ENCODE measurements at regions not wholly inside any gene's neighbourhood (a gene's known extent, or its start where the extent isn't known, plus 50 kb on each side); places are given as distances from the start of the nearest gene placed in this dataset.
"Not testable (repeated sequence)": the region's sequence is repeated elsewhere in the genome, so short reads cannot be mapped to it uniquely, and the experiment has no call there.

GRCh38 chr2:71961289-71962027, 186.2 kb downstream of the CYP26B1 start:
- H3K4me3 ChIP-seq (ENCODE audit: low read length) = no peak overlapping the region
- TF ChIP-seq, protein P1, sequence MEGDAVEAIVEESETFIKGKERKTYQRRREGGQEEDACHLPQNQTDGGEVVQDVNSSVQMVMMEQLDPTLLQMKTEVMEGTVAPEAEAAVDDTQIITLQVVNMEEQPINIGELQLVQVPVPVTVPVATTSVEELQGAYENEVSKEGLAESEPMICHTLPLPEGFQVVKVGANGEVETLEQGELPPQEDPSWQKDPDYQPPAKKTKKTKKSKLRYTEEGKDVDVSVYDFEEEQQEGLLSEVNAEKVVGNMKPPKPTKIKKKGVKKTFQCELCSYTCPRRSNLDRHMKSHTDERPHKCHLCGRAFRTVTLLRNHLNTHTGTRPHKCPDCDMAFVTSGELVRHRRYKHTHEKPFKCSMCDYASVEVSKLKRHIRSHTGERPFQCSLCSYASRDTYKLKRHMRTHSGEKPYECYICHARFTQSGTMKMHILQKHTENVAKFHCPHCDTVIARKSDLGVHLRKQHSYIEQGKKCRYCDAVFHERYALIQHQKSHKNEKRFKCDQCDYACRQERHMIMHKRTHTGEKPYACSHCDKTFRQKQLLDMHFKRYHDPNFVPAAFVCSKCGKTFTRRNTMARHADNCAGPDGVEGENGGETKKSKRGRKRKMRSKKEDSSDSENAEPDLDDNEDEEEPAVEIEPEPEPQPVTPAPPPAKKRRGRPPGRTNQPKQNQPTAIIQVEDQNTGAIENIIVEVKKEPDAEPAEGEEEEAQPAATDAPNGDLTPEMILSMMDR (conservative IDR thresholded peaks at IDR 0.05; ENCODE audit: low read depth, low read length) = no peak
- DNase-seq (ENCODE audit: low read depth) = no peak

GRCh38 chr2:71959494-71959893, 188.2 kb downstream of the CYP26B1 start:
- TF ChIP-seq, protein P1 (conservative IDR thresholded peaks at IDR 0.05; ENCODE audit: low read depth, low read length) = no peak

DNA sequence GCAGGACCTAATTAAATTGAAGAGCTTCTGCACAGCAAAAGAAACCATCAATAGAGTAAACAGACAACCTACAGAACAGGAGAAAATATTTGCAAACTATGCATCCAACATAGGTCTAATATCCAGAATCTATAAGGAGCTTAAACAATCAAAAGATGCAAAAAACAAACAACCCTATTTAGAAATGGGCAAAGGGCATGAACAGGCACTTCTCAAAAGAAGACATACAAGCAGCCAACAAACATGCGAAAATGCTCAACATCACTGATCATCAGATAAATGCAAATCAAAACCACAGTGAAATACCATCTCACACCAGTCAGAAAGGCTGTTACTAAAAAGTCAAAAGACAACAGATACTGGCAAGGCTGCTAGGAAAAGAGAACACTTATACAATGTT, 189.2 kb downstream of the CYP26B1 start:
- DNase-seq (ENCODE audit: low read depth); H3K4me3 ChIP-seq (ENCODE audit: low read length): not testable (repeated sequence)

More at GRCh38 chr2:71959494-71959893, 188.2 kb downstream of the CYP26B1 start:
- DNase-seq (ENCODE audit: low read depth) = no peak
- no peak overlapping the region for H3K4me3 ChIP-seq (ENCODE audit: low read length)

GRCh38 chr2:71952572-71953188, 195.0 kb downstream of the CYP26B1 start:
- DNase-seq (ENCODE audit: low read depth) = no peak
- no peak overlapping the region for H3K4me3 ChIP-seq (ENCODE audit: low read length)
- TF ChIP-seq, protein P1 (conservative IDR thresholded peaks at IDR 0.05; ENCODE audit: low read depth, low read length) = no peak

DNA sequence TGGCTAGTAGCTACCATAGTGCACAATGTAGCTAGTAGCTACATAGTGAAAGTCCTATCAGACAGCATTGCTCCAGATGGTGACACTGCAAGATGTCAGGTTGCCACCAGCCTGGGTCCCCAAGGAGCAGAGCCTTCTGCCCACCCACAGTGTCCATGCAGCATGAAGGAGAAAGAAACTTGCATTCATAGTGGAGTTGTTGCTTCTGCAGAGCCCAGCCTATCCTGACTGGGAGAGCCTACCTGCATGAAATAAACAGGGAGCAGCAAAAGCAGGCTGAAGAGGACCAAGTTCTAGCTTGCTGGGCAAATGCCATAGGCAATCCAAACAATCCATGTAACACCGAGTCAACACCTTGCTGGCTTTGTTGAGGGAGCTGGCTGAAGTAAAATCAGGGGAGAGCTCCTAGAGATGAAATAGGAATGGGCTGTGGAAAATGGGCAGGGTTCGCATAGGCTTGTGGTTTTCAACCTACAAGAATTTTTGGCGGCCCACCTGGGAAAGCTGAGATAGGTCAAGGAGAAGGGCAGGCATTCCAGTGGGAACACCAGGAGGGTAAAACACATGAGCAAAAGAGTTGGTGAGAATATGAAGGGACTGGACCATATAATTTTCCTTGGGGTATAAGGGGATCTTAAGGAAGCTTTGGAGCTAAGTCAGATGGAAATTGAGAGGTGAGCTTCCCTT, 195.8 kb downstream of the CYP26B1 start:
- TF ChIP-seq, protein P1 (conservative IDR thresholded peaks at IDR 0.05; ENCODE audit: low read depth, low read length) = no peak

GRCh38 chr2:71951083-71951468, 196.6 kb downstream of the CYP26B1 start:
- H3K4me3 ChIP-seq (ENCODE audit: low read length) = no peak overlapping the region
- DNase-seq (ENCODE audit: low read depth) = no peak
- TF ChIP-seq, protein P1 (conservative IDR thresholded peaks at IDR 0.05; ENCODE audit: low read depth, low read length) = no peak

More for the DNA sequence above, 195.8 kb downstream of the CYP26B1 start:
- no peak overlapping the region for H3K4me3 ChIP-seq (ENCODE audit: low read length)
- no peak for DNase-seq (ENCODE audit: low read depth)

GRCh38 chr2:71950256-71951082, 197.2 kb downstream of the CYP26B1 start:
- no peak for DNase-seq (ENCODE audit: low read depth)
- TF ChIP-seq, protein P1 (conservative IDR thresholded peaks at IDR 0.05; ENCODE audit: low read depth, low read length) = no peak
- no peak overlapping the region for H3K4me3 ChIP-seq (ENCODE audit: low read length)

Data from retinal pigment epithelial cell (primary cell).